GM23338 (cell line): ENCODE measurements at regions not wholly inside any gene's neighbourhood (a gene's known extent, or its start where the extent isn't known, plus 50 kb on each side); places are given as distances from the start of the nearest gene placed in this dataset.

Experiments
- ATAC-seq: fragments of 200-7000 bp; cut with Tn5 transposase; 3 replicates; pipeline ENCODE4 v1.9.1; 2020
- DNase-seq: peaks from one replicate; pipeline ENCODE4 v3.0.0-alpha.2; 2015; ENCODE audit warnings: low spot score
- H2AFZ ChIP-seq: fragments of 200-600 bp; sonication (generic); 2 replicates; pipeline ENCODE4 v1.8.0; 2016; ENCODE audit warnings: antibody characterized with exemption, mild to moderate bottlenecking, moderate library complexity
- H3F3A ChIP-seq: fragments of 200-600 bp; sonication (generic); replicated peaks from 2 replicates; pipeline ENCODE4 v1.8.0; 2017; ENCODE audit warnings: antibody characterized with exemption, mixed run types, low read depth
- H3K27ac ChIP-seq: fragments of 200-600 bp; sonication (generic); 2 replicates; pipeline ENCODE4 v1.6.1; 2016; ENCODE audit warnings: low read depth
- H3K27me3 ChIP-seq: fragments of 200-600 bp; sonication (generic); 2 replicates; pipeline ENCODE4 v1.8.0; 2016; ENCODE audit warnings: mild to moderate bottlenecking, mixed run types, moderate library complexity; ENCODE audit not compliant: insufficient read depth
- H3K36me3 ChIP-seq: fragments of 200-600 bp; sonication (generic); 2 replicates; pipeline ENCODE4 v1.8.0; 2016; ENCODE audit warnings: mild to moderate bottlenecking; ENCODE audit not compliant: insufficient read depth
- H3K4me1 ChIP-seq: fragments of 200-600 bp; sonication (generic); 2 replicates; pipeline ENCODE4 v1.8.0; 2016; ENCODE audit warnings: mild to moderate bottlenecking, moderate library complexity; ENCODE audit not compliant: insufficient read depth
- H3K4me2 ChIP-seq: fragments of 200-600 bp; sonication (generic); 2 replicates; pipeline ENCODE4 v1.7.1; 2017; ENCODE audit warnings: mixed run types
- H3K4me3 ChIP-seq: fragments of 200-600 bp; sonication (generic); 2 replicates; pipeline ENCODE4 v1.6.1; 2016; ENCODE audit warnings: mixed run types
- H3K79me2 ChIP-seq: fragments of 200-600 bp; sonication (generic); replicated peaks from 2 replicates; pipeline ENCODE4 v1.8.0; 2017; ENCODE audit warnings: mild to moderate bottlenecking; ENCODE audit not compliant: insufficient read depth
- H3K9me2 ChIP-seq: fragments of 200-600 bp; sonication (generic); 2 replicates; pipeline ENCODE4 v1.8.0; 2017; ENCODE audit not compliant: insufficient read depth
- H4K20me1 ChIP-seq: fragments of 200-600 bp; sonication (generic); replicated peaks from 2 replicates; pipeline ENCODE4 v1.8.0; 2017; ENCODE audit warnings: mild to moderate bottlenecking; ENCODE audit not compliant: insufficient read depth
- H3K27ac Mint-ChIP-seq: 2 replicates; pipeline ENCODE4 v1.8.0; 2020; ENCODE audit warnings: inconsistent platforms, mild to moderate bottlenecking, moderate library complexity, mixed read lengths
- H3K27me3 Mint-ChIP-seq: 3 replicates; pipeline ENCODE4 v1.8.0; 2022; ENCODE audit warnings: low read depth, mild to moderate bottlenecking, moderate library complexity, mixed read lengths, inconsistent platforms; ENCODE audit not compliant: insufficient read depth, poor library complexity
- H3K36me3 Mint-ChIP-seq: 3 replicates; pipeline ENCODE4 v1.8.0; 2021; ENCODE audit warnings: low read depth, mild to moderate bottlenecking, inconsistent platforms, moderate library complexity, mixed read lengths
- H3K4me1 Mint-ChIP-seq: 3 replicates; pipeline ENCODE4 v1.8.0; 2020; ENCODE audit warnings: mild to moderate bottlenecking, inconsistent platforms, mixed read lengths
- H3K4me3 Mint-ChIP-seq: 3 replicates; pipeline ENCODE4 v1.8.0; 2021; ENCODE audit warnings: moderate library complexity, mild to moderate bottlenecking, inconsistent platforms, mixed read lengths
- H3K9me3 Mint-ChIP-seq: 3 replicates; pipeline ENCODE4 v1.8.0; 2020; ENCODE audit warnings: moderate library complexity, mild to moderate bottlenecking, inconsistent platforms, mixed read lengths
- CREB1 ChIP-seq: fragments of 250-450 bp; sonication (Bioruptor Pico); IDR thresholded peaks from 2 replicates; pipeline ENCODE4 v1.5.0; 2020; ENCODE audit warnings: low read depth, mild to moderate bottlenecking, moderate library complexity
- EZH2 ChIP-seq: fragments of 200-600 bp; sonication (generic); IDR thresholded peaks from one replicate; pipeline ENCODE4 v1.8.0; 2017; ENCODE audit warnings: antibody characterized with exemption, mild to moderate bottlenecking, low read depth; ENCODE audit not compliant: unreplicated experiment
- EZH2phosphoT487 ChIP-seq: fragments of 200-600 bp; sonication (generic); IDR thresholded peaks from one replicate; pipeline ENCODE4 v1.8.1; 2018; ENCODE audit warnings: antibody characterized with exemption; ENCODE audit not compliant: unreplicated experiment
- NANOG ChIP-seq: IDR thresholded peaks from 2 replicates; pipeline ENCODE4 v1.6.1; 2016; ENCODE audit warnings: antibody characterized with exemption, borderline replicate concordance
- POLR2AphosphoS5 ChIP-seq: IDR thresholded peaks from 2 replicates; pipeline ENCODE4 v1.6.1; 2016; ENCODE audit warnings: antibody characterized with exemption, low read depth
- STAT1 ChIP-seq: IDR thresholded peaks from one replicate; pipeline ENCODE4 v1.6.1; 2016; ENCODE audit warnings: antibody characterized with exemption; ENCODE audit not compliant: unreplicated experiment
- ZNF114 ChIP-seq: fragments of 250-450 bp; sonication (Bioruptor Pico); IDR thresholded peaks from 2 replicates; pipeline ENCODE4 v1.5.0; 2020; ENCODE audit warnings: mild to moderate bottlenecking, moderate library complexity
- ZNF331 ChIP-seq: fragments of 250-450 bp; sonication (Bioruptor Pico); IDR thresholded peaks from 2 replicates; pipeline ENCODE4 v1.5.0; 2020; ENCODE audit warnings: low read depth, mild to moderate bottlenecking, moderate library complexity
- TF ChIP-seq, protein P1 (sequence below): fragments of 250-450 bp; sonication (Bioruptor Pico); IDR thresholded peaks from 2 replicates; pipeline ENCODE4 v1.5.0; 2020; ENCODE audit warnings: mild to moderate bottlenecking, moderate library complexity
- TF ChIP-seq, protein P2 (sequence below): IDR thresholded peaks from one replicate; pipeline ENCODE4 v1.6.1; 2018; ENCODE audit warnings: antibody characterized with exemption; ENCODE audit not compliant: unreplicated experiment
- TF ChIP-seq, protein P3 (sequence below), 2 experiments: fragments of 200-600 bp in 1 of 2; sonication (generic) in 1 of 2; conservative IDR thresholded peaks; 2 replicates each; pipeline versions ENCODE4 v1.5.1 to v1.6.1; 2016 to 2017; ENCODE audit warnings: antibody characterized with exemption in 2 of 2, low read depth in 2 of 2, mild to moderate bottlenecking in 2 of 2, moderate library complexity in 1 of 2
- TF ChIP-seq, protein P4 (sequence below): IDR thresholded peaks from 2 replicates; pipeline ENCODE4 v1.6.1; 2016; ENCODE audit warnings: antibody characterized with exemption

- TF ChIP-seq, protein P1, sequence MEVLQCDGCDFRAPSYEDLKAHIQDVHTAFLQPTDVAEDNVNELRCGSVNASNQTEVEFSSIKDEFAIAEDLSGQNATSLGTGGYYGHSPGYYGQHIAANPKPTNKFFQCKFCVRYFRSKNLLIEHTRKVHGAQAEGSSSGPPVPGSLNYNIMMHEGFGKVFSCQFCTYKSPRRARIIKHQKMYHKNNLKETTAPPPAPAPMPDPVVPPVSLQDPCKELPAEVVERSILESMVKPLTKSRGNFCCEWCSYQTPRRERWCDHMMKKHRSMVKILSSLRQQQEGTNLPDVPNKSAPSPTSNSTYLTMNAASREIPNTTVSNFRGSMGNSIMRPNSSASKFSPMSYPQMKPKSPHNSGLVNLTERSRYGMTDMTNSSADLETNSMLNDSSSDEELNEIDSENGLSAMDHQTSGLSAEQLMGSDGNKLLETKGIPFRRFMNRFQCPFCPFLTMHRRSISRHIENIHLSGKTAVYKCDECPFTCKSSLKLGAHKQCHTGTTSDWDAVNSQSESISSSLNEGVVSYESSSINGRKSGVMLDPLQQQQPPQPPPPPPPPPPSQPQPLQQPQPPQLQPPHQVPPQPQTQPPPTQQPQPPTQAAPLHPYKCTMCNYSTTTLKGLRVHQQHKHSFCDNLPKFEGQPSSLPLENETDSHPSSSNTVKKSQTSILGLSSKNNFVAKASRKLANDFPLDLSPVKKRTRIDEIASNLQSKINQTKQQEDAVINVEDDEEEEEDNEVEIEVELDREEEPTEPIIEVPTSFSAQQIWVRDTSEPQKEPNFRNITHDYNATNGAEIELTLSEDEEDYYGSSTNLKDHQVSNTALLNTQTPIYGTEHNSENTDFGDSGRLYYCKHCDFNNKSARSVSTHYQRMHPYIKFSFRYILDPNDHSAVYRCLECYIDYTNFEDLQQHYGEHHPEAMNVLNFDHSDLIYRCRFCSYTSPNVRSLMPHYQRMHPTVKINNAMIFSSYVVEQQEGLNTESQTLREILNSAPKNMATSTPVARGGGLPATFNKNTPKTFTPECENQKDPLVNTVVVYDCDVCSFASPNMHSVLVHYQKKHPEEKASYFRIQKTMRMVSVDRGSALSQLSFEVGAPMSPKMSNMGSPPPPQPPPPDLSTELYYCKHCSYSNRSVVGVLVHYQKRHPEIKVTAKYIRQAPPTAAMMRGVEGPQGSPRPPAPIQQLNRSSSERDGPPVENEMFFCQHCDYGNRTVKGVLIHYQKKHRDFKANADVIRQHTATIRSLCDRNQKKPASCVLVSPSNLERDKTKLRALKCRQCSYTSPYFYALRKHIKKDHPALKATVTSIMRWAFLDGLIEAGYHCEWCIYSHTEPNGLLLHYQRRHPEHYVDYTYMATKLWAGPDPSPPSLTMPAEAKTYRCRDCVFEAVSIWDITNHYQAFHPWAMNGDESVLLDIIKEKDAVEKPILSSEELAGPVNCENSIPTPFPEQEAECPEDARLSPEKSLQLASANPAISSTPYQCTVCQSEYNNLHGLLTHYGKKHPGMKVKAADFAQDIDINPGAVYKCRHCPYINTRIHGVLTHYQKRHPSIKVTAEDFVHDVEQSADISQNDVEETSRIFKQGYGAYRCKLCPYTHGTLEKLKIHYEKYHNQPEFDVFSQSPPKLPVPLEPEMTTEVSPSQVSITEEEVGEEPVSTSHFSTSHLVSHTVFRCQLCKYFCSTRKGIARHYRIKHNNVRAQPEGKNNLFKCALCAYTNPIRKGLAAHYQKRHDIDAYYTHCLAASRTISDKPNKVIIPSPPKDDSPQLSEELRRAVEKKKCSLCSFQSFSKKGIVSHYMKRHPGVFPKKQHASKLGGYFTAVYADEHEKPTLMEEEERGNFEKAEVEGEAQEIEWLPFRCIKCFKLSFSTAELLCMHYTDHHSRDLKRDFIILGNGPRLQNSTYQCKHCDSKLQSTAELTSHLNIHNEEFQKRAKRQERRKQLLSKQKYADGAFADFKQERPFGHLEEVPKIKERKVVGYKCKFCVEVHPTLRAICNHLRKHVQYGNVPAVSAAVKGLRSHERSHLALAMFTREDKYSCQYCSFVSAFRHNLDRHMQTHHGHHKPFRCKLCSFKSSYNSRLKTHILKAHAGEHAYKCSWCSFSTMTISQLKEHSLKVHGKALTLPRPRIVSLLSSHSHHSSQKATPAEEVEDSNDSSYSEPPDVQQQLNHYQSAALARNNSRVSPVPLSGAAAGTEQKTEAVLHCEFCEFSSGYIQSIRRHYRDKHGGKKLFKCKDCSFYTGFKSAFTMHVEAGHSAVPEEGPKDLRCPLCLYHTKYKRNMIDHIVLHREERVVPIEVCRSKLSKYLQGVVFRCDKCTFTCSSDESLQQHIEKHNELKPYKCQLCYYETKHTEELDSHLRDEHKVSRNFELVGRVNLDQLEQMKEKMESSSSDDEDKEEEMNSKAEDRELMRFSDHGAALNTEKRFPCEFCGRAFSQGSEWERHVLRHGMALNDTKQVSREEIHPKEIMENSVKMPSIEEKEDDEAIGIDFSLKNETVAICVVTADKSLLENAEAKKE (CRISPR knock-in tag): no peak
- TF ChIP-seq EZH2phosphoT487: no peak
These were observed 70.3 kb upstream of the NCK2 start (continued) for GRCh38 chr2:105674401-105674800.

GRCh38 chr2:105671156-105671555 lies 73.6 kb upstream of the NCK2 start:
- no peaks in the 10 kb centered on the region for H3K27me3 ChIP-seq
- H3K36me3 ChIP-seq: peaks cover 4% of the 10 kb centered on the region; the same call in 1 of the 2 replicates
- no peak overlapping the region for H3K4me2 ChIP-seq
- H3K36me3 Mint-ChIP-seq: peaks cover 7% of the 10 kb centered on the region; the same call in 2 of the 3 replicates
- H3K79me2 ChIP-seq: no peaks in the 10 kb centered on the region
- no peak overlapping the region for H3K27ac ChIP-seq
- H2AFZ ChIP-seq: no peak overlapping the region
- H3K9me3 Mint-ChIP-seq: peaks cover 15% of the 10 kb centered on the region; the same call in 2 of the 3 replicates
- no peaks in the 10 kb centered on the region for H4K20me1 ChIP-seq
- no peaks in the 10 kb centered on the region for H3K4me1 ChIP-seq
- ATAC-seq (no peak), DNase-seq (no peak)
- H3K27ac Mint-ChIP-seq: no peak overlapping the region
- no peaks in the 10 kb centered on the region for H3F3A ChIP-seq
- H3K27me3 Mint-ChIP-seq: peaks cover 6% of the 10 kb centered on the region
- no peak overlapping the region for H3K4me3 ChIP-seq
- peaks cover 5% of the 10 kb centered on the region for H3K4me1 Mint-ChIP-seq
- H3K4me3 Mint-ChIP-seq: no peak overlapping the region
- H3K9me2 ChIP-seq: peaks cover 5% of the 10 kb centered on the region; the same call in 1 of the 2 replicates
- no peak for TF ChIP-seq POLR2AphosphoS5
- no peak for TF ChIP-seq EZH2phosphoT487
- TF ChIP-seq ZNF114 (CRISPR knock-in tag): no peak
- no peak for TF ChIP-seq NANOG
- no peak for TF ChIP-seq ZNF331 (CRISPR knock-in tag)
- TF ChIP-seq, protein P2, sequence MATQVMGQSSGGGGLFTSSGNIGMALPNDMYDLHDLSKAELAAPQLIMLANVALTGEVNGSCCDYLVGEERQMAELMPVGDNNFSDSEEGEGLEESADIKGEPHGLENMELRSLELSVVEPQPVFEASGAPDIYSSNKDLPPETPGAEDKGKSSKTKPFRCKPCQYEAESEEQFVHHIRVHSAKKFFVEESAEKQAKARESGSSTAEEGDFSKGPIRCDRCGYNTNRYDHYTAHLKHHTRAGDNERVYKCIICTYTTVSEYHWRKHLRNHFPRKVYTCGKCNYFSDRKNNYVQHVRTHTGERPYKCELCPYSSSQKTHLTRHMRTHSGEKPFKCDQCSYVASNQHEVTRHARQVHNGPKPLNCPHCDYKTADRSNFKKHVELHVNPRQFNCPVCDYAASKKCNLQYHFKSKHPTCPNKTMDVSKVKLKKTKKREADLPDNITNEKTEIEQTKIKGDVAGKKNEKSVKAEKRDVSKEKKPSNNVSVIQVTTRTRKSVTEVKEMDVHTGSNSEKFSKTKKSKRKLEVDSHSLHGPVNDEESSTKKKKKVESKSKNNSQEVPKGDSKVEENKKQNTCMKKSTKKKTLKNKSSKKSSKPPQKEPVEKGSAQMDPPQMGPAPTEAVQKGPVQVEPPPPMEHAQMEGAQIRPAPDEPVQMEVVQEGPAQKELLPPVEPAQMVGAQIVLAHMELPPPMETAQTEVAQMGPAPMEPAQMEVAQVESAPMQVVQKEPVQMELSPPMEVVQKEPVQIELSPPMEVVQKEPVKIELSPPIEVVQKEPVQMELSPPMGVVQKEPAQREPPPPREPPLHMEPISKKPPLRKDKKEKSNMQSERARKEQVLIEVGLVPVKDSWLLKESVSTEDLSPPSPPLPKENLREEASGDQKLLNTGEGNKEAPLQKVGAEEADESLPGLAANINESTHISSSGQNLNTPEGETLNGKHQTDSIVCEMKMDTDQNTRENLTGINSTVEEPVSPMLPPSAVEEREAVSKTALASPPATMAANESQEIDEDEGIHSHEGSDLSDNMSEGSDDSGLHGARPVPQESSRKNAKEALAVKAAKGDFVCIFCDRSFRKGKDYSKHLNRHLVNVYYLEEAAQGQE: no peak
- TF ChIP-seq, protein P3, sequence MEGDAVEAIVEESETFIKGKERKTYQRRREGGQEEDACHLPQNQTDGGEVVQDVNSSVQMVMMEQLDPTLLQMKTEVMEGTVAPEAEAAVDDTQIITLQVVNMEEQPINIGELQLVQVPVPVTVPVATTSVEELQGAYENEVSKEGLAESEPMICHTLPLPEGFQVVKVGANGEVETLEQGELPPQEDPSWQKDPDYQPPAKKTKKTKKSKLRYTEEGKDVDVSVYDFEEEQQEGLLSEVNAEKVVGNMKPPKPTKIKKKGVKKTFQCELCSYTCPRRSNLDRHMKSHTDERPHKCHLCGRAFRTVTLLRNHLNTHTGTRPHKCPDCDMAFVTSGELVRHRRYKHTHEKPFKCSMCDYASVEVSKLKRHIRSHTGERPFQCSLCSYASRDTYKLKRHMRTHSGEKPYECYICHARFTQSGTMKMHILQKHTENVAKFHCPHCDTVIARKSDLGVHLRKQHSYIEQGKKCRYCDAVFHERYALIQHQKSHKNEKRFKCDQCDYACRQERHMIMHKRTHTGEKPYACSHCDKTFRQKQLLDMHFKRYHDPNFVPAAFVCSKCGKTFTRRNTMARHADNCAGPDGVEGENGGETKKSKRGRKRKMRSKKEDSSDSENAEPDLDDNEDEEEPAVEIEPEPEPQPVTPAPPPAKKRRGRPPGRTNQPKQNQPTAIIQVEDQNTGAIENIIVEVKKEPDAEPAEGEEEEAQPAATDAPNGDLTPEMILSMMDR (conservative IDR thresholded peaks at IDR 0.05; ENCODE audit: low read depth in 2 of 2): no peak
- no peak for TF ChIP-seq CREB1 (CRISPR knock-in tag)
- no peak for TF ChIP-seq STAT1
- TF ChIP-seq, protein P4, sequence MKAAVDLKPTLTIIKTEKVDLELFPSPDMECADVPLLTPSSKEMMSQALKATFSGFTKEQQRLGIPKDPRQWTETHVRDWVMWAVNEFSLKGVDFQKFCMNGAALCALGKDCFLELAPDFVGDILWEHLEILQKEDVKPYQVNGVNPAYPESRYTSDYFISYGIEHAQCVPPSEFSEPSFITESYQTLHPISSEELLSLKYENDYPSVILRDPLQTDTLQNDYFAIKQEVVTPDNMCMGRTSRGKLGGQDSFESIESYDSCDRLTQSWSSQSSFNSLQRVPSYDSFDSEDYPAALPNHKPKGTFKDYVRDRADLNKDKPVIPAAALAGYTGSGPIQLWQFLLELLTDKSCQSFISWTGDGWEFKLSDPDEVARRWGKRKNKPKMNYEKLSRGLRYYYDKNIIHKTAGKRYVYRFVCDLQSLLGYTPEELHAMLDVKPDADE: no peak
- TF ChIP-seq EZH2: no peak
